ENCODE measurements at regions not wholly inside any gene's neighbourhood (a gene's known extent, or its start where the extent isn't known, plus 50 kb on each side); places are given as distances from the start of the nearest gene placed in this dataset.

DNA sequence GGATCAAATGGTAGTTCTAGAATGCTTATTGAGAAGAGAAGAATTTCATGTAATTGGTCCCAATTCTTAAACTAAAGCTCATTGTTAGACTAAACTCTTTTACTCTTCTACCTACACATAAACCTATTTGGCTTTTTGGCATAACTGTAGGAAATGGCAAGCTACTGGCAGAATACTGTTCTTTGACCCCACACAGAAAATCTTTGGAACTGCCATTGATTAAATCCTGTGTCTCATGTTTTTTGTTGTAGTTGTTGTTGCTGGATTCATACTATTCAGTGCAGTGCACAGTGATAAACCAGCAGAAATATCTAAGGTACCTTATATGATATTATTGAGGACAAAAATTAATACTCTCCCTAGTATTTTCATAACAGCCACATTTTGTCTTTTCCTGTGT lies 242.1 kb upstream of the SGK1 start:
- TF ChIP-seq, protein P1, sequence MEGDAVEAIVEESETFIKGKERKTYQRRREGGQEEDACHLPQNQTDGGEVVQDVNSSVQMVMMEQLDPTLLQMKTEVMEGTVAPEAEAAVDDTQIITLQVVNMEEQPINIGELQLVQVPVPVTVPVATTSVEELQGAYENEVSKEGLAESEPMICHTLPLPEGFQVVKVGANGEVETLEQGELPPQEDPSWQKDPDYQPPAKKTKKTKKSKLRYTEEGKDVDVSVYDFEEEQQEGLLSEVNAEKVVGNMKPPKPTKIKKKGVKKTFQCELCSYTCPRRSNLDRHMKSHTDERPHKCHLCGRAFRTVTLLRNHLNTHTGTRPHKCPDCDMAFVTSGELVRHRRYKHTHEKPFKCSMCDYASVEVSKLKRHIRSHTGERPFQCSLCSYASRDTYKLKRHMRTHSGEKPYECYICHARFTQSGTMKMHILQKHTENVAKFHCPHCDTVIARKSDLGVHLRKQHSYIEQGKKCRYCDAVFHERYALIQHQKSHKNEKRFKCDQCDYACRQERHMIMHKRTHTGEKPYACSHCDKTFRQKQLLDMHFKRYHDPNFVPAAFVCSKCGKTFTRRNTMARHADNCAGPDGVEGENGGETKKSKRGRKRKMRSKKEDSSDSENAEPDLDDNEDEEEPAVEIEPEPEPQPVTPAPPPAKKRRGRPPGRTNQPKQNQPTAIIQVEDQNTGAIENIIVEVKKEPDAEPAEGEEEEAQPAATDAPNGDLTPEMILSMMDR (IDR thresholded peaks at IDR 0.05), result no peak
- TF ChIP-seq POLR2A (IDR thresholded peaks at IDR 0.05), result no peak
- no peak for TF ChIP-seq POLR2AphosphoS5 (IDR thresholded peaks at IDR 0.05)
